Calu3 (cell line): ENCODE measurements at regions not wholly inside any gene's neighbourhood (a gene's known extent, or its start where the extent isn't known, plus 50 kb on each side); places are given as distances from the start of the nearest gene placed in this dataset.

ENCODE experiments used
- BruUV-seq: library from RNA; stranded (reverse); fragments of 400-500 nt; replicated peaks from 2 replicates; lab custom pipeline; 2021; lab: Mats Ljungman, UMichigan
- CTCF ChIA-PET: fragments of 300-600 bp; sonication (Branson Sonifier 250); formaldehyde crosslinking; loops from one replicate; lab custom pipeline; 2022; ENCODE audit warnings: antibody characterized with exemption; lab: Charles Lee
- DNase-seq: peaks from one replicate; pipeline ENCODE4 v3.0.0; 2022
- H3K27ac Mint-ChIP-seq: one replicate; pipeline ENCODE4 v1.8.0; 2022; ENCODE audit warnings: mixed read lengths; ENCODE audit not compliant: unreplicated experiment
- H3K27me3 Mint-ChIP-seq: one replicate; pipeline ENCODE4 v1.8.0; 2022; ENCODE audit warnings: mixed read lengths; ENCODE audit not compliant: unreplicated experiment
- H3K36me3 Mint-ChIP-seq: one replicate; pipeline ENCODE4 v1.8.0; 2022; ENCODE audit warnings: mild to moderate bottlenecking, moderate library complexity, mixed read lengths; ENCODE audit not compliant: insufficient read depth, unreplicated experiment
- H3K4me1 Mint-ChIP-seq: one replicate; pipeline ENCODE4 v1.8.0; 2022; ENCODE audit warnings: mild to moderate bottlenecking, low read depth, mixed read lengths; ENCODE audit not compliant: unreplicated experiment
- H3K4me3 Mint-ChIP-seq: one replicate; pipeline ENCODE4 v1.8.0; 2022; ENCODE audit warnings: mild to moderate bottlenecking, low read depth, moderate library complexity, mixed read lengths; ENCODE audit not compliant: unreplicated experiment
- H3K9me3 Mint-ChIP-seq: one replicate; pipeline ENCODE4 v1.8.0; 2022; ENCODE audit warnings: low read depth, mixed read lengths; ENCODE audit not compliant: unreplicated experiment
- intact Hi-C: fragments of 100-400 bp; cut with micrococcal nuclease; formaldehyde crosslinking; loops from one replicate; pipeline ENCODE4 v1.10.0; 2022; ENCODE audit not compliant: unreplicated experiment
- TF ChIP-seq, protein P1 (sequence below): fragments of 200-600 bp; IDR thresholded peaks from one replicate; pipeline ENCODE4 v1.8.0; 2022; ENCODE audit warnings: antibody characterized with exemption; ENCODE audit not compliant: unreplicated experiment

DNA sequence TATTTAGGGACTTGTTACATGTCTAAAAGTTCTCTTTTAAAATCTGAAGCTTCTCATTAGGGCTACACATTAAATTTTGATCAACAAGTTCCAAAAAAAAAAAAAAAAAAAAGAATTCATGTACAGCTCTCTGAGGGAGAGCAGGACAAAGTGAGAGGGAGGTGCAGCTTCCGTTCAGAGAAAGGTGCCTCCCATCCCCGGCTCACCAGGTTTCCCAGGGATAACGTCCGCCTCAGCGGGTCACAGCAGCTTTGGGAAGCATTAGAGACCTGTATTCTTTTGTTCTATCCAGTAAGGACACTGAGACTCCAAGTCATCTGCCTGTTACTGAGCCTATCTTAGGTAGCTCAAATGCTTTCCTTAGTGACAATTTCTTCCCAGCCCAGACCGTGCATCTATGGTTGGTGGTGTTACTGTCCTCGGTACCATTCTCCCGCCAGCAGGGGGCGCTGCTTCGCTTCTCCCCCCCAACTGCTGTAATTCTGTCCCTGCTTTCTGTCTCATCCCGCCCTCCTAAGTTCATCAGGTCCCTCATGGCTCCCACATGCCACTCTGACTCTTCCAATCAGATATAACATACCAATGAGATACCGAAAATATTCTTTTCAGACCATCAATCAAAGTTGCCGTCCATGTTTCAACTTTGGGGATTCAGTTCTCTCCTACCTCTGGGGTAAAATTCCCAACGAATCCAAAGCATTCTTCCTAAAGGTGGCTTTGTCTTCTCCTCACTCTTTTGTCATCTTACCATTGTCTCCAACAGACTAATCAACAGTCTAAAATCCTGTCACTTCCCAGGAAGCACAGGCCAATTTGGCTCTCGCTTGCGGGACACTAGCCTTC is 466.5 kb downstream of the METTL4 start:
- H3K4me3 Mint-ChIP-seq: no peak overlapping the region
- peak; percentile 71 for DNase-seq
- no peak overlapping the region for H3K27ac Mint-ChIP-seq
- TF ChIP-seq, protein P1, sequence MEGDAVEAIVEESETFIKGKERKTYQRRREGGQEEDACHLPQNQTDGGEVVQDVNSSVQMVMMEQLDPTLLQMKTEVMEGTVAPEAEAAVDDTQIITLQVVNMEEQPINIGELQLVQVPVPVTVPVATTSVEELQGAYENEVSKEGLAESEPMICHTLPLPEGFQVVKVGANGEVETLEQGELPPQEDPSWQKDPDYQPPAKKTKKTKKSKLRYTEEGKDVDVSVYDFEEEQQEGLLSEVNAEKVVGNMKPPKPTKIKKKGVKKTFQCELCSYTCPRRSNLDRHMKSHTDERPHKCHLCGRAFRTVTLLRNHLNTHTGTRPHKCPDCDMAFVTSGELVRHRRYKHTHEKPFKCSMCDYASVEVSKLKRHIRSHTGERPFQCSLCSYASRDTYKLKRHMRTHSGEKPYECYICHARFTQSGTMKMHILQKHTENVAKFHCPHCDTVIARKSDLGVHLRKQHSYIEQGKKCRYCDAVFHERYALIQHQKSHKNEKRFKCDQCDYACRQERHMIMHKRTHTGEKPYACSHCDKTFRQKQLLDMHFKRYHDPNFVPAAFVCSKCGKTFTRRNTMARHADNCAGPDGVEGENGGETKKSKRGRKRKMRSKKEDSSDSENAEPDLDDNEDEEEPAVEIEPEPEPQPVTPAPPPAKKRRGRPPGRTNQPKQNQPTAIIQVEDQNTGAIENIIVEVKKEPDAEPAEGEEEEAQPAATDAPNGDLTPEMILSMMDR: peak; percentile 83
- no peaks in the 10 kb centered on the region for H3K36me3 Mint-ChIP-seq
- no peaks in the 10 kb centered on the region for H3K4me1 Mint-ChIP-seq
- CTCF ChIA-PET: interaction anchor here (0.6 to 2.0 kb wide), 7 partner anchors 68 to 443 kb away, joined by 3 to 9 read pairs (median 5); no protein-coding TSS in a partner anchor
- no peaks in the 10 kb centered on the region for H3K27me3 Mint-ChIP-seq
- no TSS peak for BruUV-seq
- intact Hi-C loops: loop anchor here (1.0 to 10.0 kb wide), 3 partner anchors 118 to 438 kb away; no protein-coding TSS in a partner anchor
- peaks cover 9% of the 10 kb centered on the region for H3K9me3 Mint-ChIP-seq

DNA sequence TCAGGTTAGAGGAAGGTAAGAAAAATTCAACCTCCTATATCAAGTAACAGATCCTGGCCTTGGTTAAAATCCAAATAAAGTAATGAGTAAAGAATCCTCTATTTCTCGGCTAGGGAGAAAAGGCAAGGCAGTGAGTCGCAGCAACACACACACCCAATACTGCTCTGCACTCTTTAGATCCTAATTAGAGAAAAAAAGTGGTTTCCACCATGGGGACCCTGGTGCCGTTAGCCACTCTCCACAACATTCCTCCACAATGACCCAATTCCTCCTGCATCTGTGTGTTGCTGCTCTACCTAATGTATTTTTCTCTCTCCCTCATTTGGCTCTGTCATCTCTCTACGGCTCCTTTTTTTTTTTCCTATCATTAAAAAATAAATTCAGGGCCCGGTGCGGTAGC is 462.7 kb downstream of the METTL4 start:
- Mint-ChIP-seq H3K9me3 (no peaks in the 10 kb centered on the region), H3K27ac (no peak overlapping the region), H3K36me3 (no peaks in the 10 kb centered on the region), H3K4me1 (peaks cover 9% of the 10 kb centered on the region), H3K4me3 (no peak overlapping the region), H3K27me3 (no peaks in the 10 kb centered on the region)
- TF ChIP-seq, protein P1: no peak
- BruUV-seq: no TSS peak
- DNase-seq: no peak
- CTCF ChIA-PET: no interaction called here
- intact Hi-C loops: loop anchor here (10.0 kb wide), 1 partner anchor 196 kb away; no protein-coding TSS in a partner anchor

DNA sequence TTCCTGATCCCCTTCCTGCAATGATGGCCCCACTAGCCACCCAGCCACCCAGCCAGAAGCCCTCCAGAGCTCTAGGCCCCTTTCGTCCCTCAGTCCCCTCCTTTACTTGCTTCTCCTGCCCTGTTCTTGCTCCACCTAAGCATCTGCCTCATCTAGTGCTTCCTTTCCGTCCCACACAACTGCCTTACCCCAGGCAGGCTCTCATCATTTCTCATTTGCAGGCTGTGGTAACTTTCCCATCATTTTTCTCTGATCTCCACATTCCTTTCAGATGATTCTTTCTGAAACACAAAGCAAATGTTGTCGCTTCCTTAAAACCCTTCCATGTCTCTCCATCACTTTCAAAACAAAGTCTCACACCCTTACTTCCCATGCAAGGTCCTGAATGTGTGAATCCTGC is 459.8 kb downstream of the METTL4 start:
- TF ChIP-seq, protein P1: no peak
- CTCF ChIA-PET: no interaction called here
- no peak for DNase-seq

DNA sequence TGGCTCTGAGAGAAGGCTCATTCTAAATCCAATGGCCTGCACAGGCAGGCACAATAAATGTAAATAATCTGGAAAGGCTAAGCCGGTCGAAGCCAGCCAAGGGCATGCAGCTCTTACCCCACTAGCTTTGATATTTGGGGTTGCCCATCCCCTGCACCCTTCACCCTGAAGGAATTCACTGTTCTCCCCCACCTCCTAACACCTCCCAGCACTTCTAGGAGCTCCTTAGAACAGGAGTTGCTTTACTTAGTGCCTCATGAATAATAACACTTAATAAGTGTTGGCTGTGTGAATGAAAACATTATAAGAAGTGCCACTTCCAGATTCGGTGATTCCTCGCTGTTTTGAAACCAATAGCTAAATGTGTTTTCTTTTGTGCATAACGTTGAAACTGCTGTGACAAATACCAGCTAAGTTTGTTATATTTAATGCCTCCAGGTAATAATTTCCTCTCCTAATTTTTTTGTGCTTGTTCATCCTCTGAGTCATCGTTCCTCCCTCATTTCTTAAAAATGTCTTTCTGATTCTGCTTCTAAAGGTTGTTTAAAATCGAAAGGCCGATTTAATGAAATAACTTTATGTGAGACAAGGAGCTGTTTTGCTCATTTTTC is 458.8 kb downstream of the METTL4 start:
- no peak overlapping the region for H3K27ac Mint-ChIP-seq
- intact Hi-C loops: no loop called here
- no peaks in the 10 kb centered on the region for H3K36me3 Mint-ChIP-seq
- BruUV-seq: no TSS peak
- CTCF ChIA-PET: interaction anchor here (0.5 to 1.1 kb wide), 2 partner anchors 64 to 435 kb away, joined by 3 to 7 read pairs; no protein-coding TSS in a partner anchor
- H3K27me3 Mint-ChIP-seq: no peaks in the 10 kb centered on the region
- TF ChIP-seq, protein P1: no peak
- no peak overlapping the region for H3K4me3 Mint-ChIP-seq
- peaks cover 9% of the 10 kb centered on the region for H3K4me1 Mint-ChIP-seq
- no peak for DNase-seq
- no peaks in the 10 kb centered on the region for H3K9me3 Mint-ChIP-seq

More for the DNA sequence above, 459.8 kb downstream of the METTL4 start:
- intact Hi-C loops: no loop called here
- Mint-ChIP-seq H3K4me1 (peaks cover 9% of the 10 kb centered on the region), H3K9me3 (no peaks in the 10 kb centered on the region), H3K4me3 (no peak overlapping the region), H3K36me3 (no peaks in the 10 kb centered on the region), H3K27me3 (no peaks in the 10 kb centered on the region), H3K27ac (no peak overlapping the region)
- BruUV-seq: no TSS peak
